ENCODE measurements at regions not wholly inside any gene's neighbourhood (a gene's known extent, or its start where the extent isn't known, plus 50 kb on each side); places are given as distances from the start of the nearest gene placed in this dataset.

GRCh38 chr5:171509467-171509866, 90.0 kb downstream of the FGF18 start:
- in situ Hi-C loops (cut with HindIII; ENCODE audit: low pct_unique_long_range_greater_than_20kb, low sequenced_read_pairs) = no loop called here
- no peak for DNase-seq (ENCODE audit: low read depth in 1 of 2, low spot score in 1 of 2)
- no peak for TF ChIP-seq JUND (IDR thresholded peaks at IDR 0.05; ENCODE audit: low read depth)

GRCh38 chr5:171512397-171512796, 93.0 kb downstream of the FGF18 start:
- no peak for TF ChIP-seq JUND (IDR thresholded peaks at IDR 0.05; ENCODE audit: low read depth)
- in situ Hi-C loops (cut with HindIII; ENCODE audit: low pct_unique_long_range_greater_than_20kb, low sequenced_read_pairs) = no loop called here
- DNase-seq (ENCODE audit: low read depth in 1 of 2, low spot score in 1 of 2) = no peak

GRCh38 chr5:171513591-171513990, 94.1 kb downstream of the FGF18 start:
- in situ Hi-C loops (cut with HindIII; ENCODE audit: low pct_unique_long_range_greater_than_20kb, low sequenced_read_pairs) = no loop called here
- TF ChIP-seq JUND (IDR thresholded peaks at IDR 0.05; ENCODE audit: low read depth) = no peak
- no peak for DNase-seq (ENCODE audit: low read depth in 1 of 2, low spot score in 1 of 2)

- DNase-seq (ENCODE audit: low read depth in 1 of 2, low spot score in 1 of 2) = no peak
- in situ Hi-C loops (cut with HindIII; ENCODE audit: low pct_unique_long_range_greater_than_20kb, low sequenced_read_pairs) = no loop called here
- TF ChIP-seq JUND (IDR thresholded peaks at IDR 0.05; ENCODE audit: low read depth) = no peak
Observed at GRCh38 chr5:171518916-171519315, 99.5 kb downstream of the FGF18 start.

GRCh38 chr5:171520300-171521174, 101.1 kb downstream of the FGF18 start:
- no peak for DNase-seq (ENCODE audit: low read depth in 1 of 2, low spot score in 1 of 2)
- in situ Hi-C loops (cut with HindIII; ENCODE audit: low pct_unique_long_range_greater_than_20kb, low sequenced_read_pairs) = no loop called here
- TF ChIP-seq JUND (IDR thresholded peaks at IDR 0.05; ENCODE audit: low read depth) = no peak

GRCh38 chr5:171521219-171521633, 101.8 kb downstream of the FGF18 start:
- in situ Hi-C loops (cut with HindIII; ENCODE audit: low pct_unique_long_range_greater_than_20kb, low sequenced_read_pairs) = no loop called here
- no peak for DNase-seq (ENCODE audit: low read depth in 1 of 2, low spot score in 1 of 2)
- TF ChIP-seq JUND (IDR thresholded peaks at IDR 0.05; ENCODE audit: low read depth) = no peak

- TF ChIP-seq JUND (IDR thresholded peaks at IDR 0.05; ENCODE audit: low read depth) = no peak
- peak in 1 of 2 experiments; percentile 8 for DNase-seq (ENCODE audit: low read depth in 1 of 2, low spot score in 1 of 2)
- in situ Hi-C loops (cut with HindIII; ENCODE audit: low pct_unique_long_range_greater_than_20kb, low sequenced_read_pairs) = no loop called here
Observed at GRCh38 chr5:171521679-171522078, 102.2 kb downstream of the FGF18 start.

- in situ Hi-C loops (cut with HindIII; ENCODE audit: low pct_unique_long_range_greater_than_20kb, low sequenced_read_pairs) = no loop called here
- DNase-seq (ENCODE audit: low read depth in 1 of 2, low spot score in 1 of 2) = no peak
Observed at GRCh38 chr5:171523781-171524180, 104.3 kb downstream of the FGF18 start.

GRCh38 chr5:171524466-171524865, 105.0 kb downstream of the FGF18 start:
- in situ Hi-C loops (cut with HindIII; ENCODE audit: low pct_unique_long_range_greater_than_20kb, low sequenced_read_pairs) = no loop called here

More at GRCh38 chr5:171523781-171524180, 104.3 kb downstream of the FGF18 start:
- TF ChIP-seq JUND (IDR thresholded peaks at IDR 0.05; ENCODE audit: low read depth) = no peak

GRCh38 chr5:171525085-171525484, 105.6 kb downstream of the FGF18 start:
- no peak for DNase-seq (ENCODE audit: low read depth in 1 of 2, low spot score in 1 of 2)
- in situ Hi-C loops (cut with HindIII; ENCODE audit: low pct_unique_long_range_greater_than_20kb, low sequenced_read_pairs) = no loop called here
- TF ChIP-seq JUND (IDR thresholded peaks at IDR 0.05; ENCODE audit: low read depth) = no peak

More at GRCh38 chr5:171524466-171524865, 105.0 kb downstream of the FGF18 start:
- DNase-seq (ENCODE audit: low read depth in 1 of 2, low spot score in 1 of 2) = no peak
- no peak for TF ChIP-seq JUND (IDR thresholded peaks at IDR 0.05; ENCODE audit: low read depth)

- no peak for TF ChIP-seq JUND (IDR thresholded peaks at IDR 0.05; ENCODE audit: low read depth)
- no peak for DNase-seq (ENCODE audit: low read depth in 1 of 2, low spot score in 1 of 2)
- in situ Hi-C loops (cut with HindIII; ENCODE audit: low pct_unique_long_range_greater_than_20kb, low sequenced_read_pairs) = no loop called here
Observed at GRCh38 chr5:171528036-171528435, 108.6 kb downstream of the FGF18 start.

GRCh38 chr5:171528865-171529614, 109.6 kb downstream of the FGF18 start:
- TF ChIP-seq JUND (IDR thresholded peaks at IDR 0.05; ENCODE audit: low read depth) = no peak
- no peak for DNase-seq (ENCODE audit: low read depth in 1 of 2, low spot score in 1 of 2)
- in situ Hi-C loops (cut with HindIII; ENCODE audit: low pct_unique_long_range_greater_than_20kb, low sequenced_read_pairs) = no loop called here

GRCh38 chr5:171531638-171532037, 112.2 kb downstream of the FGF18 start:
- TF ChIP-seq JUND (IDR thresholded peaks at IDR 0.05; ENCODE audit: low read depth) = no peak
- in situ Hi-C loops (cut with HindIII; ENCODE audit: low pct_unique_long_range_greater_than_20kb, low sequenced_read_pairs) = no loop called here
- no peak for DNase-seq (ENCODE audit: low read depth in 1 of 2, low spot score in 1 of 2)
